ENCODE measurements at regions not wholly inside any gene's neighbourhood (a gene's known extent, or its start where the extent isn't known, plus 50 kb on each side); places are given as distances from the start of the nearest gene placed in this dataset.

DNA sequence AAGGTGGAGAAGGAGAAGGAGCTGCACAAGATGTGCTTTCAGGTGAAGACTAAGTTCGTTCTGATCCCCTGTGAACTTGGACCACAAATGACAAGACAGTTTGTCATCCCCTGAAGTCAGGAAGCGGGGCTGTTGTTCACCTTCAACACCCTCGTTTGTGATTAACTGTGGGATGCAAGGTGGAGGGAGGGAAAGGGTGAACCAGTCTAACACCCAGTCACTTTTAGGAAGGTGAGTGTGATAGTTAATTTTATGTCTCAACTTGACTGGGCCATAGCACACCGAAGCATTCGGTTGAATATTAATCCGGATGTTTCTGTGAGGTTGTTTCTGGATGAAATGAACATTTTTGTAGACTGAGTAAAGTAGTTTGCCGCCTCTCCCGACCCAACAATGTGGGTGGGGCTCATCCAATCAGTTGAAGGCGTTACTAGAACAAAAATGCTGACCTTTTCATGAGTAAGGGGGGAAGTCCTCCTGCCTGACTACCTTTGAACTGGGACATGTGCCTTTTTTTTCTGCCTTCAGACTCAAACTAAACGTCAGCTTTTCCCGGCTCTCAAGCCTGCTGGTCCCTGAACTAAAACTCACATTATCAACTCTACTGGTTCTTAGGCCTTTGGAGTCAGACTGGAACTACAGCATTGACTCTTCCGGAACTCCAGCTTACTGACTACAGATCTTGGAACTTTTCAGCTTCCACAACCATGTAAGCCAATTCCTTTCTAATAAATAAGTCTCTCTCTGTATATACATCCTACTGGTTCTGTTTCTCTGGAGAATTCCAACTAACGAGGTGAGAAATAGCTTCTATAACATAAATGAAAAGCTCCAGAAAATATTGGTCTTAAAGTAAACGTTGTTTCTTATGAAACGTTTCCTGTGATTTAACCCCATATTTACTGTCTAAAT lies 264.0 kb upstream of the SLITRK3 start:
- no peak for TF ChIP-seq CTCF (IDR thresholded peaks at IDR 0.05; ENCODE audit: insufficient read depth, low read length, poor library complexity, severe bottlenecking)
- H3K36me3 ChIP-seq (ENCODE audit: control insufficient read depth, insufficient read depth, low read length), result no peaks in the 10 kb centered on the region
- H3K4me3 ChIP-seq (ENCODE audit: low read depth, low read length), result peak overlapping the region; percentile 41
- no peaks in the 10 kb centered on the region for H3K27me3 ChIP-seq (ENCODE audit: control insufficient read depth, insufficient read depth, low read length)
- peak; percentile 63 for DNase-seq (ENCODE audit: low read depth)

- Histone ChIP-seq H3K27me3 (ENCODE audit: control insufficient read depth, insufficient read depth, low read length) (no peaks in the 10 kb centered on the region), H3K4me3 (ENCODE audit: low read depth, low read length) (no peak overlapping the region), H3K36me3 (ENCODE audit: control insufficient read depth, insufficient read depth, low read length) (no peaks in the 10 kb centered on the region)
- TF ChIP-seq CTCF (IDR thresholded peaks at IDR 0.05; ENCODE audit: insufficient read depth, low read length, poor library complexity, severe bottlenecking), result no peak
- no peak for DNase-seq (ENCODE audit: low read depth)
Observed at GRCh38 chr3:165459111-165459510, 262.9 kb upstream of the SLITRK3 start.

GRCh38 chr3:165457096-165457495 lies 260.9 kb upstream of the SLITRK3 start:
- H3K36me3 ChIP-seq (ENCODE audit: control insufficient read depth, insufficient read depth, low read length), result no peaks in the 10 kb centered on the region
- no peak overlapping the region for H3K4me3 ChIP-seq (ENCODE audit: low read depth, low read length)
- DNase-seq (ENCODE audit: low read depth), result no peak
- TF ChIP-seq CTCF (IDR thresholded peaks at IDR 0.05; ENCODE audit: insufficient read depth, low read length, poor library complexity, severe bottlenecking), result no peak
- H3K27me3 ChIP-seq (ENCODE audit: control insufficient read depth, insufficient read depth, low read length), result no peaks in the 10 kb centered on the region

- no peak overlapping the region for H3K4me3 ChIP-seq (ENCODE audit: low read depth, low read length)
- H3K27me3 ChIP-seq (ENCODE audit: control insufficient read depth, insufficient read depth, low read length), result no peaks in the 10 kb centered on the region
- H3K36me3 ChIP-seq (ENCODE audit: control insufficient read depth, insufficient read depth, low read length), result no peaks in the 10 kb centered on the region
- DNase-seq (ENCODE audit: low read depth), result no peak
- TF ChIP-seq CTCF (IDR thresholded peaks at IDR 0.05; ENCODE audit: insufficient read depth, low read length, poor library complexity, severe bottlenecking), result no peak
Observed at GRCh38 chr3:165455793-165456192, 259.6 kb upstream of the SLITRK3 start.

DNA sequence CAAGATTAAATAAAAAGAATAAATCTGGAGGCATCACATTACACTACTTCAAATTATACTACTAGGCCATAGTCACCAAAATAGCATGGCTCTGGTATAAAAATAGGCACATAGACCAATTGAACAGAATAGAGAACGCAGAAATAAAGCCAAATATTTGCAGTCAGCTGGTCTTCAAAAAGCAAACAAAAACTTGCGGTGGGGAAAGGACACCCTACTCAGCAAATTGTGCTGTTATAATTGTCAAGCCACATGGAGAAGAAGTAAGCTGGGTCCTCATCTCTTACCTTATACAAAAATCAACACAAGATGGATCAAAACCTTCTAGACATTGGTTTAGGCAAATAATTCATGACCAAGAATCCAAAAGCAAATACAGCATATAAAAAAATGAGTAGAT lies 259.2 kb upstream of the SLITRK3 start:
- H3K36me3 ChIP-seq (ENCODE audit: control insufficient read depth, insufficient read depth, low read length), result no peaks in the 10 kb centered on the region
- no peaks in the 10 kb centered on the region for H3K27me3 ChIP-seq (ENCODE audit: control insufficient read depth, insufficient read depth, low read length)
- no peak overlapping the region for H3K4me3 ChIP-seq (ENCODE audit: low read depth, low read length)
- no peak for TF ChIP-seq CTCF (IDR thresholded peaks at IDR 0.05; ENCODE audit: insufficient read depth, low read length, poor library complexity, severe bottlenecking)
- DNase-seq (ENCODE audit: low read depth), result no peak

Measured in kidney epithelial cell (primary cell).